ENCODE measurements at regions not wholly inside any gene's neighbourhood (a gene's known extent, or its start where the extent isn't known, plus 50 kb on each side); places are given as distances from the start of the nearest gene placed in this dataset.

- no peak for DNase-seq (ENCODE audit: low read depth)
- in situ Hi-C loops (cut with HindIII; ENCODE audit: low pct_unique_long_range_greater_than_20kb, low sequenced_read_pairs): no loop called here
Observed at GRCh38 chr1:90508376-90509167, 208.5 kb downstream of the BARHL2 start.

- no peak for DNase-seq (ENCODE audit: low read depth)
- in situ Hi-C loops (cut with HindIII; ENCODE audit: low pct_unique_long_range_greater_than_20kb, low sequenced_read_pairs): no loop called here
Observed at GRCh38 chr1:90507173-90507572, 209.9 kb downstream of the BARHL2 start.

- in situ Hi-C loops (cut with HindIII; ENCODE audit: low pct_unique_long_range_greater_than_20kb, low sequenced_read_pairs): no loop called here
- no peak for DNase-seq (ENCODE audit: low read depth)
Observed at GRCh38 chr1:90505806-90506205, 211.3 kb downstream of the BARHL2 start.

GRCh38 chr1:90504509-90504908 lies 212.6 kb downstream of the BARHL2 start:
- no peak for DNase-seq (ENCODE audit: low read depth)
- in situ Hi-C loops (cut with HindIII; ENCODE audit: low pct_unique_long_range_greater_than_20kb, low sequenced_read_pairs): no loop called here

- in situ Hi-C loops (cut with HindIII; ENCODE audit: low pct_unique_long_range_greater_than_20kb, low sequenced_read_pairs): no loop called here
- DNase-seq (ENCODE audit: low read depth): no peak
Observed at GRCh38 chr1:90502696-90503095, 214.4 kb downstream of the BARHL2 start.

GRCh38 chr1:90502194-90502593 lies 214.9 kb downstream of the BARHL2 start:
- in situ Hi-C loops (cut with HindIII; ENCODE audit: low pct_unique_long_range_greater_than_20kb, low sequenced_read_pairs): no loop called here
- DNase-seq (ENCODE audit: low read depth): no peak

- in situ Hi-C loops (cut with HindIII; ENCODE audit: low pct_unique_long_range_greater_than_20kb, low sequenced_read_pairs): no loop called here
Observed at GRCh38 chr1:90501281-90501680, 215.8 kb downstream of the BARHL2 start.

GRCh38 chr1:90494748-90495282 lies 222.3 kb downstream of the BARHL2 start:
- DNase-seq (ENCODE audit: low read depth): no peak
- in situ Hi-C loops (cut with HindIII; ENCODE audit: low pct_unique_long_range_greater_than_20kb, low sequenced_read_pairs): no loop called here

More at GRCh38 chr1:90501281-90501680, 215.8 kb downstream of the BARHL2 start:
- DNase-seq (ENCODE audit: low read depth): no peak

GRCh38 chr1:90488451-90488850 lies 228.7 kb downstream of the BARHL2 start:
- DNase-seq (ENCODE audit: low read depth): no peak
- in situ Hi-C loops (cut with HindIII; ENCODE audit: low pct_unique_long_range_greater_than_20kb, low sequenced_read_pairs): no loop called here

GRCh38 chr1:90486996-90487395 lies 230.1 kb downstream of the BARHL2 start:
- in situ Hi-C loops (cut with HindIII; ENCODE audit: low pct_unique_long_range_greater_than_20kb, low sequenced_read_pairs): no loop called here

GRCh38 chr1:90486134-90486824 lies 230.8 kb downstream of the BARHL2 start:
- in situ Hi-C loops (cut with HindIII; ENCODE audit: low pct_unique_long_range_greater_than_20kb, low sequenced_read_pairs): no loop called here
- no peak for DNase-seq (ENCODE audit: low read depth)

More at GRCh38 chr1:90486996-90487395, 230.1 kb downstream of the BARHL2 start:
- no peak for DNase-seq (ENCODE audit: low read depth)

GRCh38 chr1:90480271-90480835 lies 236.7 kb downstream of the BARHL2 start:
- in situ Hi-C loops (cut with HindIII; ENCODE audit: low pct_unique_long_range_greater_than_20kb, low sequenced_read_pairs): no loop called here
- DNase-seq (ENCODE audit: low read depth): no peak

GRCh38 chr1:90476994-90477393 lies 240.1 kb downstream of the BARHL2 start:
- no peak for DNase-seq (ENCODE audit: low read depth)
- in situ Hi-C loops (cut with HindIII; ENCODE audit: low pct_unique_long_range_greater_than_20kb, low sequenced_read_pairs): no loop called here

- in situ Hi-C loops (cut with HindIII; ENCODE audit: low pct_unique_long_range_greater_than_20kb, low sequenced_read_pairs): no loop called here
- no peak for DNase-seq (ENCODE audit: low read depth)
Observed at GRCh38 chr1:90476411-90476810, 240.7 kb downstream of the BARHL2 start.

GRCh38 chr1:90475631-90476030 lies 241.5 kb downstream of the BARHL2 start:
- DNase-seq (ENCODE audit: low read depth): no peak
- in situ Hi-C loops (cut with HindIII; ENCODE audit: low pct_unique_long_range_greater_than_20kb, low sequenced_read_pairs): no loop called here

GRCh38 chr1:90474731-90475130 lies 242.4 kb downstream of the BARHL2 start:
- in situ Hi-C loops (cut with HindIII; ENCODE audit: low pct_unique_long_range_greater_than_20kb, low sequenced_read_pairs): no loop called here
- no peak for DNase-seq (ENCODE audit: low read depth)

- in situ Hi-C loops (cut with HindIII; ENCODE audit: low pct_unique_long_range_greater_than_20kb, low sequenced_read_pairs): no loop called here
- DNase-seq (ENCODE audit: low read depth): no peak
Observed at GRCh38 chr1:90474158-90474557, 242.9 kb downstream of the BARHL2 start.

GRCh38 chr1:90472775-90473174 lies 244.3 kb downstream of the BARHL2 start:
- in situ Hi-C loops (cut with HindIII; ENCODE audit: low pct_unique_long_range_greater_than_20kb, low sequenced_read_pairs): no loop called here
- no peak for DNase-seq (ENCODE audit: low read depth)

- in situ Hi-C loops (cut with HindIII; ENCODE audit: low pct_unique_long_range_greater_than_20kb, low sequenced_read_pairs): no loop called here
- DNase-seq (ENCODE audit: low read depth): no peak
Observed at GRCh38 chr1:90459570-90459969, 257.5 kb downstream of the BARHL2 start.

Data from Caki2 (cell line).